ENCODE measurements at regions not wholly inside any gene's neighbourhood (a gene's known extent, or its start where the extent isn't known, plus 50 kb on each side); places are given as distances from the start of the nearest gene placed in this dataset.

- no peak for DNase-seq
Measured at GRCh38 chr9:79000230-79001002, 571.3 kb upstream of the TLE4 start.

- no peak for DNase-seq
Measured at GRCh38 chr9:79001012-79001411, 570.8 kb upstream of the TLE4 start.

- DNase-seq = no peak
Measured at GRCh38 chr9:79003514-79003913, 568.3 kb upstream of the TLE4 start.

GRCh38 chr9:79004032-79004431 is 567.7 kb upstream of the TLE4 start:
- no peak for DNase-seq

GRCh38 chr9:79006546-79006945 is 565.2 kb upstream of the TLE4 start:
- no peak for DNase-seq

- DNase-seq = no peak
Measured at GRCh38 chr9:79007701-79008483, 563.9 kb upstream of the TLE4 start.

- DNase-seq = no peak
Measured at GRCh38 chr9:79008916-79009315, 562.8 kb upstream of the TLE4 start.

GRCh38 chr9:79011461-79011860 is 560.3 kb upstream of the TLE4 start:
- DNase-seq = no peak

- DNase-seq = no peak
Measured at GRCh38 chr9:79012561-79012960, 559.2 kb upstream of the TLE4 start.

GRCh38 chr9:79013715-79014610 is 557.8 kb upstream of the TLE4 start:
- no peak for DNase-seq

GRCh38 chr9:79014929-79015699 is 556.7 kb upstream of the TLE4 start:
- DNase-seq = no peak

GRCh38 chr9:79015951-79016350 is 555.8 kb upstream of the TLE4 start:
- DNase-seq = no peak

- DNase-seq = no peak
Measured at GRCh38 chr9:79020276-79020675, 551.5 kb upstream of the TLE4 start.

- DNase-seq = no peak
Measured at GRCh38 chr9:79021084-79021483, 550.7 kb upstream of the TLE4 start.

GRCh38 chr9:79023134-79023580 is 548.6 kb upstream of the TLE4 start:
- DNase-seq = peak; percentile 97

- DNase-seq = peak; percentile 36
Measured at GRCh38 chr9:79026316-79026715, 545.4 kb upstream of the TLE4 start.

GRCh38 chr9:79028101-79028500 is 543.7 kb upstream of the TLE4 start:
- DNase-seq = peak; percentile 51

GRCh38 chr9:79034583-79034982 is 537.2 kb upstream of the TLE4 start:
- DNase-seq = no peak

- DNase-seq = no peak
Measured at GRCh38 chr9:79037338-79037737, 534.4 kb upstream of the TLE4 start.

- no peak for DNase-seq
Measured at GRCh38 chr9:79040671-79041070, 531.1 kb upstream of the TLE4 start.

GRCh38 chr9:79041266-79041665 is 530.5 kb upstream of the TLE4 start:
- no peak for DNase-seq

GRCh38 chr9:79043916-79044315 is 527.8 kb upstream of the TLE4 start:
- no peak for DNase-seq

Data from kidney glomerular epithelial cell (primary cell).